ENCODE measurements at regions not wholly inside any gene's neighbourhood (a gene's known extent, or its start where the extent isn't known, plus 50 kb on each side); places are given as distances from the start of the nearest gene placed in this dataset.

DNA sequence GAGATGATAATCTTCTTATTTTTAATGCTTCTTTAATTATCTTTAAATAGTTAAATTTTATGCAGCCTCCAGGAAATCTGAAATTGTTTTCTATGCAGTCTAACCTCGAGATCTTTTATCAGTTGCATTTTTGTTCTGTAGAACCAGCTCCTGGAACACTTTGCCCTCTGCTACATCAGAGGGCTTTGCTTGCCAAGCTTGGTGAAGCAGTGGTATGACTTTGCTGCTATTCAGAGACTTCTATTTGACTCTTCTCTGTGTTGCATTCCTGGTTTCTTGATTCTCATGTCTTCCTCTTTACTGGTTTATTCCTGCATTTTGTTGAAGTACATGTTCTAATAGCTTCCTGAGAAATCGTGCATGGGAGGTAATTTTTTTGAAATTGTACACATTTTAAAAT is 163.7 kb upstream of the TMEM229A start:
- DNase-seq = no peak
- intact Hi-C loops (cut with micrococcal nuclease) = no loop called here
- POLR2A ChIA-PET = no interaction called here
- Mint-ChIP-seq H3K36me3 (ENCODE audit: low read depth) (no peaks in the 10 kb centered on the region), H3K27me3 (no peaks in the 10 kb centered on the region), H3K27ac (no peak overlapping the region), H3K4me1 (ENCODE audit: low read depth) (no peaks in the 10 kb centered on the region), H3K9me3 (no peaks in the 10 kb centered on the region), H3K4me3 (no peak overlapping the region)
- no peak for ATAC-seq
- TF ChIP-seq, protein P1, sequence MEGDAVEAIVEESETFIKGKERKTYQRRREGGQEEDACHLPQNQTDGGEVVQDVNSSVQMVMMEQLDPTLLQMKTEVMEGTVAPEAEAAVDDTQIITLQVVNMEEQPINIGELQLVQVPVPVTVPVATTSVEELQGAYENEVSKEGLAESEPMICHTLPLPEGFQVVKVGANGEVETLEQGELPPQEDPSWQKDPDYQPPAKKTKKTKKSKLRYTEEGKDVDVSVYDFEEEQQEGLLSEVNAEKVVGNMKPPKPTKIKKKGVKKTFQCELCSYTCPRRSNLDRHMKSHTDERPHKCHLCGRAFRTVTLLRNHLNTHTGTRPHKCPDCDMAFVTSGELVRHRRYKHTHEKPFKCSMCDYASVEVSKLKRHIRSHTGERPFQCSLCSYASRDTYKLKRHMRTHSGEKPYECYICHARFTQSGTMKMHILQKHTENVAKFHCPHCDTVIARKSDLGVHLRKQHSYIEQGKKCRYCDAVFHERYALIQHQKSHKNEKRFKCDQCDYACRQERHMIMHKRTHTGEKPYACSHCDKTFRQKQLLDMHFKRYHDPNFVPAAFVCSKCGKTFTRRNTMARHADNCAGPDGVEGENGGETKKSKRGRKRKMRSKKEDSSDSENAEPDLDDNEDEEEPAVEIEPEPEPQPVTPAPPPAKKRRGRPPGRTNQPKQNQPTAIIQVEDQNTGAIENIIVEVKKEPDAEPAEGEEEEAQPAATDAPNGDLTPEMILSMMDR (IDR thresholded peaks at IDR 0.05) = no peak
- CTCF ChIA-PET = no interaction called here

DNA sequence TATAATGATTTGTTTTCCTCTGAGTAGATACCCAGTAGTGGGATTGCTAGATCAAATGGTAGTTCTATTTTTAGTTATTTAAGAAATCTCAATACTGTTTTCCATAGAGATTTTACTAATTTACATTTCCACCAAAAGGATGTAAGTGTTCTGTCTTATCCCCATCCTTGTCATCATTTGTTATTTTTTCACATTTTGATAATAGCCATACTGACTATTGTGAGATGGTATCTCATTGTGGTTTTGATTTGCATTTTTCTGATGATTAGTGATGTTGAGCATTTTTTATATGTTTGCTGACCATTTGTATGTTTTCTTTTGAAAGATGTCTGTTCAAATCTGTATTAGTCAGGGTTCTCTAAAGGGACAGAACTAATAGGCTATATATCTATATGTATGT is 160.0 kb upstream of the TMEM229A start:
- POLR2A ChIA-PET = no interaction called here
- Mint-ChIP-seq H3K36me3 (ENCODE audit: low read depth) (no peaks in the 10 kb centered on the region), H3K4me1 (ENCODE audit: low read depth) (no peaks in the 10 kb centered on the region)

DNA sequence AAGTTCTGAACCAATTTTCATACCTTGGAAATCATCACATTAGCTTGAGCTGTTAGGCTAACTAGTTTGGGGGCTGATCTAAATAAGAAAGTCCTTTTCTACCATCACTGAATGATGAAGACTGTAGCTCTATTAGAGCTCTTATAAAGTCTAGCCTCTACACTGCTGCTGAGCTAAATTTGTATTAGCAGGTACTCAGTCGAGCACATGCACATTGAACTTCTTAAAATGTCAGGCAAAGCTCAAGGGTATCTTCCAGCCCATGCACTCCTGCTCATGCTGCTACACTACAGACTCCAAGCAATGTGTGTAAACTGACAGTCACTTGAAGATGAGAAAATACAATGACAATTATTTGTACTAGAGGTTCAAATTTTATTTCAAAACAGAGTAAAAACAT is 158.8 kb upstream of the TMEM229A start:
- ChIA-PET POLR2A (no interaction called here), CTCF (no interaction called here)
- intact Hi-C loops (cut with micrococcal nuclease) = no loop called here
- Mint-ChIP-seq H3K4me3 (no peak overlapping the region), H3K36me3 (ENCODE audit: low read depth) (no peaks in the 10 kb centered on the region), H3K9me3 (peaks cover 1% of the 10 kb centered on the region), H3K27me3 (no peaks in the 10 kb centered on the region), H3K4me1 (ENCODE audit: low read depth) (no peaks in the 10 kb centered on the region), H3K27ac (no peak overlapping the region)
- DNase-seq (no peak), ATAC-seq (no peak)
- TF ChIP-seq, protein P1 (IDR thresholded peaks at IDR 0.05) = no peak

More for the DNA sequence above, 160.0 kb upstream of the TMEM229A start:
- intact Hi-C loops (cut with micrococcal nuclease) = no loop called here
- DNase-seq (no peak), ATAC-seq (no peak)
- no peaks in the 10 kb centered on the region for H3K27me3 Mint-ChIP-seq
- no peak overlapping the region for H3K27ac Mint-ChIP-seq
- CTCF ChIA-PET = no interaction called here
- TF ChIP-seq, protein P1 (IDR thresholded peaks at IDR 0.05) = no peak
- no peak overlapping the region for H3K4me3 Mint-ChIP-seq
- H3K9me3 Mint-ChIP-seq = peaks cover 1% of the 10 kb centered on the region

DNA sequence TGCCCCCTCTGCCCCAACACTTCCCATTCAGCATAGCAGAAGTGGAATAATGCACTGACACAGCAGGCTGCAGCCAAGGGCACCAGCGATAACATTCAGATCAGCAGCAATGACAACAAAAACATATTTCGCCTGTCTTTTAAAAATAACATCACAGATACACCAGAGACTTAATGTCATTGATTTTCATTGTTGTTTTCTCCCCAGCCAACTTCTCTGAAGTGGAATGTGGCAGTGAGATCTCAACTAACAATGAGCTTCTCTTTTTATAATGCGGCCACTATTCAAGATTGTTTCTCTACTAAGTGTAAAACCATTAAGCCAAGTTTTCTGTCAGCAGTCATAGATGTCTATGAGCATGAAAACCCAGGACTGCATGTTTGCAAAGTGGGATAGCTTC is 158.2 kb upstream of the TMEM229A start:
- intact Hi-C loops (cut with micrococcal nuclease) = no loop called here
- DNase-seq (no peak), ATAC-seq (no peak)
- POLR2A ChIA-PET = no interaction called here
- peaks cover 1% of the 10 kb centered on the region for H3K9me3 Mint-ChIP-seq
- no peaks in the 10 kb centered on the region for H3K4me1 Mint-ChIP-seq (ENCODE audit: low read depth)
- no peak overlapping the region for H3K4me3 Mint-ChIP-seq
- H3K36me3 Mint-ChIP-seq (ENCODE audit: low read depth) = no peaks in the 10 kb centered on the region
- TF ChIP-seq, protein P1 (IDR thresholded peaks at IDR 0.05) = no peak
- no peak overlapping the region for H3K27ac Mint-ChIP-seq
- CTCF ChIA-PET = no interaction called here
- no peaks in the 10 kb centered on the region for H3K27me3 Mint-ChIP-seq

DNA sequence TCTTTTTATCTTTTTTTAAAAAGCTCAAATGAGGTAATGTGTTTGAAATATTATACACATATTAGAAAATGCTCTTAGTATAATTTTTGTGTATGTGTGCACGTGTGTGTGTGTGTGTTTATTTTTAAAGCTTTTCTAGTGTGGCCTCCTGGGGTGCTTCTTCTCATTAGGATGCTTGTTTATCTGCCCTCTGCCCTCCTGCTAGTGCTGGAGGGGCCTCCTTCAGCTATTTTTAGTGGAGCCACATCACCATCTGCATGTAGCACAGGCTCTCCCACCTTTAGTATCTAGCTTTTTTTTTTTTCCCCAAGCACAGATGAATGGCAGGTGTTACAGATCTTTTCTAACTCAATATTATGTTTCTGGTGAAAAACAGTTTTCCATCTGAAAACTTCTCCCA is 155.7 kb upstream of the TMEM229A start:
- TF ChIP-seq, protein P1 (IDR thresholded peaks at IDR 0.05) = no peak
- Mint-ChIP-seq H3K4me1 (ENCODE audit: low read depth) (no peaks in the 10 kb centered on the region), H3K27me3 (no peaks in the 10 kb centered on the region), H3K27ac (no peak overlapping the region), H3K4me3 (no peak overlapping the region), H3K9me3 (peaks cover 1% of the 10 kb centered on the region), H3K36me3 (ENCODE audit: low read depth) (no peaks in the 10 kb centered on the region)
- intact Hi-C loops (cut with micrococcal nuclease) = no loop called here
- CTCF ChIA-PET = interaction anchor here (1.7 kb wide), 1 partner anchor 9 kb away, joined by 3 read pairs; no protein-coding TSS in a partner anchor
- POLR2A ChIA-PET = no interaction called here
- ATAC-seq (no peak), DNase-seq (no peak)

All from activated CD8-positive, alpha-beta T cell treated with anti-CD3 and anti-CD28 coated beads for 36 hours (primary cell).